Fibroblast of upper back skin (primary cell): ENCODE measurements at regions not wholly inside any gene's neighbourhood (a gene's known extent, or its start where the extent isn't known, plus 50 kb on each side); places are given as distances from the start of the nearest gene placed in this dataset.
A peak's percentile ranks its signal among the peaks of the same experiment; 100 is the strongest.

ENCODE experiments used
- DNase-seq: peaks from one replicate; pipeline ENCODE4 v3.0.0-alpha.2; 2013

DNA sequence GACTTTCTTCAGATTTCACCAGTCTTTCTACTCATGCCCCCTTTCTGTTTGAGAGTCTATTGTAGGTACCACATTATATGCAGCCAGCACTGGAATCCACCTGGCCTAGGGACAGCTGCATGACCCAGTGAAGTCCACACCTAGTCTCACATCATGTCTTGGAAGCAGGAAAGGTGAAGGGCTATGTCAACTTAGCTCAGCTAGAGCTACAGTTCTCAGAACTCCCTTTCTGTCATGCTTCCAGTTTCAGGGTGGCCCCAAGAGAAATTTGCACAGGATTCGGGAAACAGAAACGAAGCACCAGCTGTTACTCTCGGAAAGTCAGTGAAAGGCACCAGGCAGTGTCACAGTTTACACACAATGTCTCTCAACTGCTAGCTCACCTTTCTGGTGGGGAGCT is 51.6 kb upstream of the NLRP1 start:
- DNase-seq: no peak

DNA sequence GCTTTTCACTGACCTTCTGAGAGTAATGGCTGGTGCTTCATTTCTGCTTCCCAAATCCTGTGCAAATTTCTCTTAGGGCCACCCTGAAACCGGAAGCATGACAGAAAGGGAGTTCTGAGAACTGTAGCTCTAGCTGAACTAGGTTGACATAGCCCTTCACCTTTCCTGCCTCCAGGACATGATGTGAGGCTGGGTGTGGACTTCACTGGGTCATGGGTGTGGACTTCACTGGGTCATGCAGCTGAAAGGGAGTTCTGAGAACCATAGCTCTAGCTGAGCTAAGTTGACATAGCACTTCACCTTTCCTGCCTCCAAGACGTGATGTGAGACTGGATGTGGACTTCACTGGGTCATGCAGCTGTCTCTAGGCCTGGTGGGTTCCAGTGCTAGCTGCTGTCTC is 54.3 kb upstream of the NLRP1 start:
- DNase-seq: no peak

DNA sequence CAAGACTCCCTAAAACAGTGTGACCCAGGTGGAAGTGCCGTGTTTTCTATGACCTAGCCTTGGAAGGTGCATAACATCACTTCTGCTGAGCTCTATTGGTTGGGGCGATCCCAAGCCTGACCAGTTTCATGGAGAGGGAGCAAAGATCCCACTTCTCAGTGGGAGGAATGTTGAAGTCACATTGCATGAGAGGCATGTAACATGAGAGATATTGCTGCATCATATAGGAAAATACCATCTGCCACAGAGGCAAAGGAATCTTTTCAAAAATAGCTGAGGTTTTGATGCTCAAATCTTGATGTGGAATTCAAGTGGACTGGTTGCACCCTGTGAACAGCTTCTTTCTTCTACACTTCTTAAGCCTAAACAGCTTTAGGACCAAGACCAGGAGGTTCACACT is 56.4 kb upstream of the NLRP1 start:
- peak; percentile 7 for DNase-seq

GRCh38 chr17:5642752-5643151 is 58.4 kb upstream of the NLRP1 start:
- no peak for DNase-seq

DNA sequence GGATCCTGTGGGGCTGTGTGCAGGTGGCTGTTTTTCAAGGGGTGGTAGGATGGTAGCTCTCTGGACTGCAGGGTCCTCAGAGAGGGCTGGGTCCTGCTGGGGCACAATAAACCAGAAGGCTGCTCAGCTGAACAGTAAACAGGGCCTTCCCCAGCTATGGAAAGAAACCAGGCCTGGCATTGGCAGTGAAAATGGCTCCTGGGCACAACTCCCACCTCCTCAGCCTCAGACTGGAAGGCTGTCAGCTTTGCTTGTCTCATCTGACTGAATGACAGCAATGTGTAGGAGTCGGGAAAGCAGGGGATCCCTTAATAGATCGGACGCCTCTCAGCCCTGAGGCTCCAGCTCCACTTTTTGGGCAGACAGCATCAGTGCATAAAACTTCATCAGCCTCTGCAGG is 59.8 kb upstream of the NLRP1 start:
- no peak for DNase-seq

- no peak for DNase-seq
Measured at GRCh38 chr17:5651348-5651747, 67.0 kb upstream of the NLRP1 start.

DNA sequence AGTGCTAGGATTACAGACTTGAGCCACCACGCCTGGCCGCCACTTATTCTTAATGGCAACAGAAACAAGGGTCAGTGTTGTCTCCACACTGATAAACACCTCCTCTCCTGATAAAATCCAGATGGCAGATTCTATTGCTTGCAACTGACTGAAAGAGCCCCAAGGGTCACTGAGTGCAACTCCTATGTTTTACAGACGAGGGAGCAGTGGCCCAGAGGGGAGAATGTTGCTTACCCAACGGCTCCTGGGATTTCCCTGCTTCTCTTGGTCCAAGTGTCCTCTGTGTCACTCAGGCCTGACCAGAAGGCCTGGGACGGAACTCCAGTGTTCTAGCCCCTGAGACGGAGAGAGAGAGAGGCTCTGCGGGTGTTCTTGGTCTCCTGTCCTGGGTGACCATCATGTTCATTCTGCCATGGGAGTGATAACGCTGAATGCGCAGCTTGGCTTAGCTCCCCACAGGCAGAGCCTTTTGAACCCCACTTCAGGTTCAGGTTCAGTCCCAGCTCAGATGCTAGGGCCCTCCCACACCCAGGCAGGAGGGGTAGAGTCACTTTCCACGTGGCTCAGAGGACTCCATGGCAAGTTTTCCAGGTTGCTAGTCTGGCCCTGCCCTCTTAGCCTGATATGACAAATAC is 77.3 kb upstream of the NLRP1 start:
- no peak for DNase-seq

GRCh38 chr17:5662409-5663085 is 78.2 kb upstream of the NLRP1 start:
- DNase-seq: no peak

- DNase-seq: no peak
Measured at GRCh38 chr17:5665164-5665563, 80.9 kb upstream of the NLRP1 start.

GRCh38 chr17:5667871-5668270 is 83.6 kb upstream of the NLRP1 start:
- DNase-seq: no peak

- no peak for DNase-seq
Measured at GRCh38 chr17:5668557-5669138, 84.3 kb upstream of the NLRP1 start.

DNA sequence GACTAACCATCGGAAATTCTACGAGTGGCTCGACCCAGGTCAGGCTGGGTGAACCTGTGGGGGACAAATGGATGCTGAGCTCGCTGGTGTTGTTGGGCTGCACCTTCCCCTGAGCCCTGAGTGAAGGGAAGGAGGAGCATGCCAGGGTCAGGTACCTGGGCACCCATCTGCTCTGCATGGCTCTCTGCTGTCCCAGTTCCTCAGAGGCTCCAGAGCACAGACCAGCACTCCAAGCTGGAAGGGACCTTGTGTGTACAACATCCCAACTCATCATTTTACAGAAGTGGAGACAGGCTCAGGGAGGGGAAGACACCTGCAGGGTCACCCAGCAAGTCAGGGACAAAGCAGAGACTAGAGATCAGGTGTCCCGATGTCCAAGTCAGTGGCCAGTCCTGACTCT is 84.9 kb upstream of the NLRP1 start:
- DNase-seq: no peak

GRCh38 chr17:5672141-5672540 is 87.8 kb upstream of the NLRP1 start:
- DNase-seq: no peak

DNA sequence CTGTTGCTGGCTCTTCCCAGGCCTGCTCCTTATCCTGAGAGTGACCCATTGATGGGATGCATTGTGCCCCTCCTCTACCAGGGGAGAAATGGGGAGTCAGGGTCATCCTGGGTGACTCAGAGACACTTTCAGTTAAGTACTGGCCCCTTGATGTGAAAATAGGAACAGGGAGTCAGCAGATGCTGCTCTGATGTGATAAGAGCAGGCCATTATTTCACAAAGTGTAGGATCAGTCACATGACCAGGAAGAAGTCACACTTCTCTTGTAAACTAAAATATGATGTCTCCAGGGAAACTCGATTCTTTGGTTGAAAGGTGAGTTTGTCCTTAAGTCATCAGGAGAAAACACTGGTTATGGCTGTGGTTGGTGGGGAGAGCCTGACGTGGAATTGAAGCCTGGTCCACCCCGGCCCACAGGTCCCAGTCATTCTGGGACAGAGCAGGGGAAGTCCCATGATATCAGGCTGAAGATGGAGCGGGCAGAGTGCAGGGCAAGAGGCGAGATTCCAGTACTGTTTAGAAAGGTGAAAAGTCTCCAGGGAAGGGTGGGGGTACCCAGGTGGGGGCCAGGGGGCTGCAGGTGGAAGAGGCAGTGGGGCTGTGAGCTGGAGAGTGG is 88.6 kb upstream of the NLRP1 start:
- DNase-seq: no peak

- DNase-seq: no peak
Measured at GRCh38 chr17:5675625-5676421, 91.5 kb upstream of the NLRP1 start.

GRCh38 chr17:5677620-5678019 is 93.3 kb upstream of the NLRP1 start:
- no peak for DNase-seq

DNA sequence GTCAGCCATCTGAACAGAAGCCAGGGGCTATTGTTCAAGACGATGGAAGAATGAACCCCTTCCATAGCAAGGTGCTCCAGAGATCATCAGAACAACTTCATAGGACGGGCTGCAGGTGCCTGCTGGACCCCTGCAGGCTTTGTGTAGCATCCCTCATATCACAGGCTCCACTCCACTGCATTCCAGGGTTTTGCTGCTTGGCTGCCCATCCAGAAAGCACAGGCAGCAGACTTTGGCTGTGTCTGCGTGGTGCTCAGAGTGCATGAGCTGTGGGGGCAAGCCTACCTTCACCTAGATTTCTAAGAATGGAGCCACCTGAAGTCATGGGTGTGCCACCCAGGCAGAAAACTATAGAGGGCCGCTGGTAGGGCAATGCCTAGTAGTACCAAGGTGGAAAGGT is 93.9 kb upstream of the NLRP1 start:
- no peak for DNase-seq

DNA sequence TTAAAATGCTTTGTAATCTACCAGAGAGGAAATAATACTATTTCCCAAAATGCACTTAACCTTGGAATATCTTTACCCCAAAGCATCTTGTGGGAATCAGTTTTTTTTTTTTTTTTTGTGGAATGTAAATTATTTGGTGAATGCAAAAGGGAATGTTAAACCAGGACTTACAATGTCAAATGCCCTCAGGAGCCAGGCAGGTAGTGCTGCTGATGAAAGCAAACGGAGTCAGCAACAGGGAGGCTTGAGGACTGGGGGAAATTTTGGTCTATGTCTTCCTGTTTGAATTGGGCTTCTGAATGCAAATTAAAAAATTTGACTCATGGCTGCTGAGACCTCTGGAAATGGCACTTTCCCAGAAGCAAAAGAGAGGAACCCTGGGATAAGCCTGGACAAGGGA is 96.5 kb upstream of the NLRP1 start:
- no peak for DNase-seq

DNA sequence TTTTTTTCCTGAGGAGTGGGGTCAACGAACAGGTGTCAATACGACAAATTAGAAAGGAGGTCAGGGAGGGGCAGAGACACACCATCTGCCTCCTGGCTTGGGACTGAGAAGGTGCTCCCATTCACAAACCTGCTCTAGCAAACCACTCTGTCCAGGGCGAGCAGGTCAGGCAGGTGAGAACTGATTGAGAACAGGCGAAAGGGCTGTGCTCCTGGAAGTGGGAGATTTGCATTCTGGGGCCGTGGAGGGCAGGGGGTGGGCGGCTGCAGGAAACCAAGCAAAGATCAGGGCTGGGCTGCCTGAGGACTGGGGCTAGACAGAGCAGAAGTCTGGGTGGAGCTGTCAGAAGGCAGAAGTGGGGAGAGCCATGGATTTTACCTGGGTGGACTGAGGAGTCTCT is 98.9 kb upstream of the NLRP1 start:
- DNase-seq: no peak

GRCh38 chr17:5686074-5686635 is 101.8 kb upstream of the NLRP1 start:
- DNase-seq: no peak

- no peak for DNase-seq
Measured at GRCh38 chr17:5687646-5688045, 103.3 kb upstream of the NLRP1 start.

GRCh38 chr17:5693821-5694220 is 109.5 kb upstream of the NLRP1 start:
- DNase-seq: no peak

DNA sequence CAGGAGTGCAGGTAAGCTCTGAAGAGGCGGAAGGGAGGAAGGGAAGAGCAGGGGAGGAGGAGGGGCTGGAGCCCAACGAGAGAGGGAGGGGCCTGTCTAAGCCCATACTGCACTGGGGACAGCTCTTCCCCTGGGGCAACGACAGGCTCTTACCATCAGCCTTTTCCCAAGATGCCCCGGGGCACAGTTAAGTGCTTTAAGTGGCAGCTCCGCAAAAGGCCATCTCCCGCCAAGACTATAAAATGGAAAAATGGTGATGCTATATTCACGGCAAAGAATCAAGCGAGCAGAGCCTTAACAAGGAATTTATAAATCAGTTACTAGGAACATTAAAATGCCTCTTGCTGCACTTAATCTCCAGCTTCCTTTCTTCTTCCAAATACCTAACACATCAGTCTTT is 110.2 kb upstream of the NLRP1 start:
- no peak for DNase-seq
